Glomerular visceral epithelial cell (primary cell): ENCODE measurements at regions not wholly inside any gene's neighbourhood (a gene's known extent, or its start where the extent isn't known, plus 50 kb on each side); places are given as distances from the start of the nearest gene placed in this dataset.

Experiments used
- DNase-seq: peaks from one replicate; pipeline ENCODE4 v3.0.0-alpha.2; 2016; ENCODE audit errors: extremely low spot score

DNA sequence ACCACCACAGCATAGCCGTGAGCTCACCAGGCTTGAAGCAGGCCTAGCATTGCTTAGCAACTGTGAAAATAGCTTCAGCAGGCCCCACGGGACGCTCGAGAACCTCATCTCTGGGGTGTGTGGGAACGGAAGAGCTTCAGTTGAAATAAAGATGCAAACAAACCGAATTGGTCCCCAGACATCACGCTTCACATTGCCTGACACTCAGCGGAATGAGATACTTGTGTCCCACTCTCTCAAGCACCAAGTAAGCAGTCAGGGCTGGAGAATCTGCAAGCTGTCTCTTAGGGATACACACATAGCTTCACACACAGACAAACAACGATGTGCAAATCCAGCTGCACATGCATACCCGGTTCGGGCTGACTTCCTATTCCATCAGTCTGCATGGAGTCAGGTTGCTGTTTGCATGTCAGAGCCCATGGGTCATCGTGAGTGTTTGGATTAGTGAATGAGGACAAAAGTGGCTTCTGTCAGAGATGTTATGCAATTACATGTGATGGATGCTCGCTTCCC, 205.7 kb downstream of the SNX19 start:
- no peak for DNase-seq

DNA sequence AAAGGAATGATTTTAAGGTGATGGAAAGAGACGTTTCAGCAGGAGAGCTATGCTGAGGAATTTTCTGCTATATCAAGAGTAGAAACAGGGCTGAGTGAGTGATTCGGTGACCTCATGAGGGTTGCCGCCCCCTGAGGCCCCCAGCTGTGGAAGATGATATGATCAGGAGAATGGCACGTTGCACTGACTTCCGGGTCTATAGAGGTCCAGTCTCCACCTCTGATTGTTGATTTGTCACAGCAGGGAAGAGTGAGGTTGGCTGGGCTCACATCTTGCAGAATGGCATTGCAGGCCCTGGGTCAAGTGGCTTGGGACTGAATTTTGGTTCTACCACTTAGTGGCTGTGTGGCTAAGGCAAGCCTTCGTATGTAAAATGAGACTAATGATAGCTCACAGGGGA, 205.1 kb downstream of the SNX19 start:
- peak; percentile 42 for DNase-seq

DNA sequence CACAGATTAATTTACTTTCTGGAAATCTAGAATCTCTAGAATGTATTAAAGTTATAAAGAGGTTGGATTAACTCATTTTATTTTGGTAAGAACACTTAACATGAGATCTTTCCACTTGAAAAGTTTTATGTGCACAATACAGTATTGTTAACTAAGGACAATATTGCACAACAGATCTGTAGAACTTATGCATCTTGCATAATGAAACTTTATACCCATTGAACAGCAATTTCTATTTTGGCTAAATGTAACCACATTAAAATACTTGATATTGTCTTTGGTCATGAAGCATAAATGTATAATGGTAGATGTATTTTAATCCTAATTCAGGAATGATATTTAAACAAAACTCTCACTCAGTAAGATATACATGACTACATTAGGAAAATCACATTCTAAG, 203.8 kb downstream of the SNX19 start:
- DNase-seq, result no peak

DNA sequence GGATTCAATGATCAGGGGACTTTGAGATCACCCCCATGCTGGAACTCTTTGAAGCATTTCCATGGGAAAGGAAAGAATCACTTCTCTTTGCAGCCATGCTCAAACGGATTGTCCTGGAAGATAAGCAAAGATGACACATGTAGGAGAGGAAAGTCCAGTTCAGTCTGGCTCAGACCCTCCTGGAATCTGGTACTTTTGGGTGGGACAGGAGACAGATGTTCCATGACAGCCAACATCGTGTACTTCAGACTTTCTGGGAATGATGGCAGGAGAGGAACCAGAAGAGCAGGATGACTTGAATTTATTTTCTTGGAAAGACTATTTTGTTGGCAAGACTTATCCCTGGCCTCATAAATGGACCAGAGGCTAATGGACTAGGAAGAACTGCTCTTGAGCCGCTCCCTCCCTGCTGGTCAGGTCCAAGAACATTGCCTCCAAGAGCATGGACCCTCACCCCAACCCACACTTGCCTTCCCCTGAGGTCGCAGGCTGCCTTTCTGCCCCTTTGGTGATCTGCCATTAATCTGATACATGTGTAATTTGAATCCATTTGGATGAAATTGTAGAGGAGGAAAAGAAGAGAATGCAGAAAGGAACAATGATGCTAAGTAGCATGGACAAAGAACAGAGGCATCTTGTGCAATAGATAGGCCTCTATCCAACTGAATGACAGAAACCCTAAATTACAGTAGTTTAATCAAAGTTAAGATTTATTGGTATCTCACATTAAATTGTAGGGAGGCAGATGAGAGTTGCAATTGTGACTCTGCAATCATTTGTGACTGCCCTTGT, 201.0 kb downstream of the SNX19 start:
- DNase-seq, result no peak

DNA sequence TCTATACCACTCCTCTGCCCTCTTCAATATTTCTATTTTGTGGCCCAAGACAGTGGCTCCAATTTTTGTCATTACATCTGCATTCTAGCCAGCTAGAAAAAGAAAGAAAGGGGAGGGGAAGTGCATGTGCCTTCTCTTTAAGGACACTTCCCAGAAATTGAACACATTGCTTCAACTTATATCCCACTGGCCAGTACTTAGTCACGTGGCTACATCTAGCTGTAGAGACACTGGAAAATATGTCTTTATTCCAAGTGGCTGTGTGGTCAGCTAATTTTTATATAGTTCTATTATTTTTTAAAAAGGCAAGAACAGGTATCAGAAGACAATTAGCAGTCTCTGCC, 200.4 kb downstream of the SNX19 start:
- no peak for DNase-seq

DNA sequence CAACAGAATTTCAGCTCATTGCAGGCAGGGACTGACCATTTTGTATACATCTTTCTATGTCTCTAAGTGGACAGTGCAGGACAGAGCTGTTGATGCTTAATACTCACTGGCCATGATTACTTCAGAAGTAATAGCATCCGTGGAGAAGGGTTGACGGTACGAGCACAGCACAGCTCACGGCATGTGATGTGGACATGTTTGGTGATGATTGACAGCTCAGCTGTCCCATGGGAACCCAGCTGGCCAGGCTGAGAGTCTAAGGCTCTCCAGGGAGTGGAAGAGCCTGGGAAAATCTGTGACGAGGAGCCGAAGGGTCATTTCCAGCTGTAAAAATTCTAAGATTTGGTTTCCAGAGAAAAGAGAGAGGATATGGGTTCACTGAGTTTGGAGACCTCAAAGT, 198.2 kb downstream of the SNX19 start:
- no peak for DNase-seq

DNA sequence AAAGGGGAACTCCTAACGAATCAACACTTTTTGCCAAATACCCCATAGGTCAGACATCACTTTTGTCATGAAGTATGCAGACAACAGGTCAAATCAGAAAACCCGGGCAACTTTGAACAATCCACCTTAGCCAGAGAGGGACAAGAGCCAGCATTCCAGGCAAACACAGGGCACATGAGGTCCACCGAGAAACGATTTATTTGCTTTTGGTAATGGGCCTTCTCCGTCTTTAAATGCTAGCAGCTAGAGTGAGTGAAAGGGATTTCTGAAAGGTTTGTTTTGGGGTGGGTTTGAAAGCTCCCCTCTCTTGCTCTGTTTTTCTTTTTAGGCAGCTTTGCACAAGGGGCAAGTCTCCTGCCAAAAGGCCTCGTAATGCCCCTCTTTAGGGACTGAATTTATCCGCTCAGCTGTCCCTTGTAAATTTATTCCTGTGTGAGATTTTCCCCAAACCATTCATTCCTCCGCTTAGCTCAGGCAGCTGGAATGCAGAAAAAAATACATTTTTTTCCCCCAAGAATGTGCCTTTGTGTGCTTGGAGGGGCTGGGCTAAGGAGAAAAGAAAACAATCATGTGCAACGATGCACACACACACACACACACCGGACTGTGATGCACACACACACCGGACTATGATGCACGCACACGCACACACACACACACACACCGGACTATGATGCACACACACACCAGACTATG, 196.9 kb downstream of the SNX19 start:
- DNase-seq, result peak; percentile 74

DNA sequence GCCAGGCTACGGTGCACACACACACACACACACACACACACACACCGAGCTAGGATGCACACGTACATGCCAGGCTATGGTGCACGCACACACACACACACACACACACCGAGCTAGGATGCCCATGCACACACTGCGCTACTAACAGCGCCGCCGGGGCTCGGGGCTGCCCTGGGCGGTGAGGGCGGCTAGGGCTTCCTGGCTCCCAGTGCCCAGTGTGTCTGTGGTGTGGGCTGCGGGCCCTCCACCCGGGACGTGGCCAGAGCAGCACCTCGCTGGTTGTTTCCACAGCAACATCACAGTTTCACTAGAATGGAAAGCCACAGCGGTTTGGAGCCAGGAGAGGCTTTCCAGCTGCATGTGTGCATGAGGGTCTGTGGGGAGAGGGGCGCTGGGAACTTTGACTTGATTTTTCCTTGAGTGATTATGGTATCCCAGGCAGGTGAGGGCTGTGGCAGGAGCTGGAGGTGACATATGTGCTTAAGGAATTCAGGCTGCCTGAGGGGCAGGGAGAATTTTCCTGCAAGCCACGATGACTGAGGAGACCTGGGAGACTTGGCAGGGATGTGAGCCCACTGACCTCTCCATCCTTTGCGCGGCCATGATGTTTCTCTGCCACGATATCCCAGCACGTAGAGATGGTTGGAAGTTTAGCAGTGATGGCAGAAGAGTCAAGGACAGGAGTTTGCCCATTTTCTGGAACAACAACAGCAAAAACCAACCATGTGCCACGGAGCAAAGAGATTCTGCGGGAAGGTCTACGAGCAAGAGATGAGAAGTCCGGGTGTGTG, 195.9 kb downstream of the SNX19 start:
- peak; percentile 63 for DNase-seq

DNA sequence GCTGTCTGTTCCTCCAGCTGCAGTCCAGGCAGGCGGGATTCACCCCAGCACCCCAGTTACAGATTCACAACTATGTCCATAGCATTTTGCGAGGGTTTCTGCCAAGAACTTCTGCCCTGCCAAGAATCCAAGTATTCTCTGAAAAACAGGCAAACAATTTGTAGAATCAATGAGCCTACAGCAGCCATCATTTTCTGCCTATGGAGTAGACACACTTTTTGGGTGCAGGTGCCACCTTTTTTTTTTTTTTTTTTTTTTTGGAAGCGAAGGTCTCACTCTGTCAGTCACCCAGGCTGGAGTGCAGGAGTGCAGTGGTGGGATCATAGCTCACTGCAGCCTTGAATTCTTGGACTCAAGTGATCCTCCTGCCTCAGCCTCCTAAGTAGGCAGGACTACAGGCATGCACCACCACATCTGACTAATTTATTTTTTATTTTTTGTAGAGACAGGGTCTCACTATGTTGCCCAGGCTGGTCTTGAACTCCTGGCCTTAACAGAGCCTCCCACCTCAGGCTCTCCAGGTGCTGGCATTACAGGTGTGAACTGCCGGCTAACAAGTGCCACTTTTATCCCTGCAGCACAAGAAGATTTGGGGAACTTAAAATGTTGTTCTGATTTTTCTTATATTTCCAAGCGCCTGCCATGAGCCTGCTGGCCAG, 195.1 kb downstream of the SNX19 start:
- no peak for DNase-seq

DNA sequence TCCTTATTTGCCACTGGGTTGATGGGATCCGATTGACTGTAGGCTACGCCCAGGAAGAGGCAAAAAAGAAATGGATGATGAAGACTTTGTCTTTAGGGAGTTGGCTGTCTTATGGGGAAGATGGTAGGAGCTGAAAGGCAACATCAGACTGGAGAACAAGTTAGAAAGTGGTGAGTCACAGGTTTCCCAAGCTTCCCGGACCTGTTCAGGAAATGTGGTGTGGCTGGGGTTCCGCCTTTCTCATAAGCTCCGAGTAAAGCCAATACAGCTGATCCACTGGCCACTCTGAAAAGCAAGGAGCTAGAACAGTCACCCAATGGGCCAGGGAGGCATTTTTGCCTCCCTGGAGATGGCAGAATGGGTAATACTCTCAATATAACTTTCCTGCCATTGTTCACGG, 194.5 kb downstream of the SNX19 start:
- peak; percentile 22 for DNase-seq

DNA sequence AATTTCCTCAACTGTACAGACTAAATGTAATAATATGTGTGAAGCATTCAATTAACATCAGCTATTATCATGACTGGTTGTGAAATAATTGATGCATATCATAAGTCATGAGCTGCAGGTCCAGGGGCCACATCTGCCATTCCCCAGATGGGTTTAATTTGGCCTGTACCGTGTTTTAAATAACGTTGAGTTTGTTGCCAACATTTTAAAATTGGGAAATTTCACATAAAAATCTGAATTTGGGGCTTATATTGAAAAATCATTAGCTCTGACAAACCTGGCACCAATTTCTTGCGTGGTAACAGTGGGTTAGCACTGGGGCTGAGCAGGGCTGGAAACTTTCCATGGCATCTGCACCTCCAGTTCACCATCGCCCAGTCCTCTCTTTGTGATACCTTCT, 193.9 kb downstream of the SNX19 start:
- no peak for DNase-seq

DNA sequence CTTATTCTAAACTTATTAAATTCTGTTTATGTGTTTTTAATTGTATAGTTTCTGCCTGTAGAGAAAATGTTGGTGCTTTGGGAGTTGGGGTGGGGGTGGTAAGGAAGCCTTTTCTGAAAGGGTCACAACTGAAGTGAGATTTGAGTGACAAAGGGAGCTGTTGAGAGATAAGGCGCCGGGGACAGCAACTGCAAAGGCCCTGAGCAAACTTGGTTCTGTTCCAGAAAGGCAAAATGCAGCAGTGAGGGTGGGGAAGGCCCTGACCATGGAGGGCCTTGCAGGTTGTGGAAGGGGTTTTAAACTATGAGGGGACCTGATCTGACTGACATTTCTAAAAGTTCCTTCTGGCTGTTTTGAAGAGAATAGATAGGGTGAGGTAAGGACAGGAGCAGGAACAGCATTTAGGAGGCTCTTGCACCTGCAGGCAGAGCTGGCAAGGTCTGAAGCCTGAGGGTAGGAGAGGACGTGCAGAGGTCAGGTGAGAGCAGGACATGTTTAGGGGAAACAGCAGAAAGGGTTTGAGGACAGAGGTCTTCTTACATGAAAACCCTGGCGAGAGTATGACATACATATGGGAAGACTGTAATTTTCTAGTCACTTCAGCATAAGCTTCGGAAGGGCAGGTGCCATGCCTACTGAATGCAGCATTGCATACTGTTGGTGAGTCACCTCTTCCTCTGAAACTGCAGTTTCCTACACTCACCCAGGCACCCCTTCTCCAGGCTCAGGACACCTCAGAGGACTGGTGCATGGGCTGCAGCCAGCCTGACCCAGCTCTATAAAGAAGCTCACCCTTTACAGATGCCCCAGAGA, 190.7 kb downstream of the SNX19 start:
- peak; percentile 12 for DNase-seq

DNA sequence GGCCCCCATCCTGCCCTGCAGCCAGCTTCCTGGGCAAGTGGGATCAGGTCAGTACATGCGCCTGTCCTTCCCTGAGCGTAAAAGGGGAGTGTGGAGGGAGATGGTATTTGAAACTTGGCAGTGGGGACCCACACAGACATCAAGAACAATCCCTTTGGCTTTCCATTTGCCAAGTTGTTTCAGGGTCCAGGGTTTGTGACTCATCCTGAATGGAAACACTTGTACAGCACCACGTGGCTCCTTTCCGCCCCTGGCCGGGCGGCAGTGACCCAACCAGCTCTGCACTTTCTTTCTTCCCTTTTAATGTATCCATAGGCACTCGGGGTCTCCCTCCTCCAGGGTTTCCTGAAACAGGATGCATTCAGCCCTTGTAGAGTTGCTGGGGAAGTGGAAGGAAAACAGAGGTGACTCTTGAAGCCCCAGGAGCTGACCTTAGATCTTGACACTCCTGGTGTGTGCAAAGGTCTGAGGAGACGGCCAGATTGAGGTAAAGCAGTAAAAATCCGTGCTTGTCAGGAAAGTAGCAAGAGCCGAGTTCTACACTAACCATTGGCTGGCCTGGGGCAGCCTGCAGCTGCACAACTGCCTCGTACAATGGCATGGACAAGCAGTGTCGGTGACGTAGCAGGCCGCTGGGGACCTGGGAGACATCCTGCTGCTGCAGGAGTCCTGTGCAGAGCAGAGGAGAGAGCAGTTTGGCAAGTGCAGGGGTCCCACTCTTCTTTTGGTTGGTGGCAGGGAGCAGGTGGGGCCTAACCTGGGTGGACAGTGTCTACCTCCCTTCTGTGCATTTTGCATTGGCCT, 189.8 kb downstream of the SNX19 start:
- peak; percentile 9 for DNase-seq

DNA sequence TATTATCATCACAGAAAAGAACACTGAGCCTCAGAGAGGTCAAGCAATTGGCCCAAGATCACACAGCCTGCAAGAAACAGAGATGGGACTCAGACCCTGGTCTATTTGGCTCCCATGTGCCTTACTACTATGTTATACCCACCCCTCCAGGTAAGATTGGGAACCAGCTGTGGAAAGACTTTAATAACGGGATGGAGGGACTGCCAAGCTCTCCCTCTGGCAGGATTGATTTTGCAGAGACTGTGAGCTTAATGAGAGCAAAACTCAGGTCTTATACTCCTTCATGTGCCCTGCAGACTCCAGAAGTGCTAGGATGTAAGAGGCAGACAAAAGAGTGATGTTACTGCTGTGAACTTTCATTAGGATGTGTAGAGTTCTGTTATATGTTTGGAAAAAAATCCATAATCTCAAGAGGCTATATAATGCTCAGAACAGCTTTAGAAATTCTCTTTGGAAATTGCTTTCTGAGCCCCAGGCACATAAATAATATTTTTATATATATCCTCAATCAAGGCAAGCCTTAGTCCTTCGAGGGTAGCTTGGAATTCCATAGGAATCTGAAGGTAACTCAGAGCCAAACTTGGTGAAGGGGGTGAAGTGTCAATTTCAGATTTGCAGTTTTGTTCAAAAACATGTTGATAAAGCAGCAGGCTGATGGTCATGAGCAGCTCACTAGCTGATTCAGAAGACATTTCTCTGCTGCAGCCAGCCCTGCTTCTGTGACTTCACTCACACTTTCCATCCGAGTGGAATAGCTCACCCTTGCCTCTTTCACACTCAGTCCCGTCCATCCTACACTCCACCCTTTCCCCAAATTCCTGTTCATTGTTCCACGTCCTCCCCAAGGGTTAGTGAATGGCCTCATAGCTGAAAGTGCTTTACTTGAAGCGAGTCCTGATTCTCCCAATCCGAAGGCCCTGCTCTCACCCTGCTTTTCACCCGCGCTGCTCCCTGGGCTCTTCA, 188.8 kb downstream of the SNX19 start:
- no peak for DNase-seq

DNA sequence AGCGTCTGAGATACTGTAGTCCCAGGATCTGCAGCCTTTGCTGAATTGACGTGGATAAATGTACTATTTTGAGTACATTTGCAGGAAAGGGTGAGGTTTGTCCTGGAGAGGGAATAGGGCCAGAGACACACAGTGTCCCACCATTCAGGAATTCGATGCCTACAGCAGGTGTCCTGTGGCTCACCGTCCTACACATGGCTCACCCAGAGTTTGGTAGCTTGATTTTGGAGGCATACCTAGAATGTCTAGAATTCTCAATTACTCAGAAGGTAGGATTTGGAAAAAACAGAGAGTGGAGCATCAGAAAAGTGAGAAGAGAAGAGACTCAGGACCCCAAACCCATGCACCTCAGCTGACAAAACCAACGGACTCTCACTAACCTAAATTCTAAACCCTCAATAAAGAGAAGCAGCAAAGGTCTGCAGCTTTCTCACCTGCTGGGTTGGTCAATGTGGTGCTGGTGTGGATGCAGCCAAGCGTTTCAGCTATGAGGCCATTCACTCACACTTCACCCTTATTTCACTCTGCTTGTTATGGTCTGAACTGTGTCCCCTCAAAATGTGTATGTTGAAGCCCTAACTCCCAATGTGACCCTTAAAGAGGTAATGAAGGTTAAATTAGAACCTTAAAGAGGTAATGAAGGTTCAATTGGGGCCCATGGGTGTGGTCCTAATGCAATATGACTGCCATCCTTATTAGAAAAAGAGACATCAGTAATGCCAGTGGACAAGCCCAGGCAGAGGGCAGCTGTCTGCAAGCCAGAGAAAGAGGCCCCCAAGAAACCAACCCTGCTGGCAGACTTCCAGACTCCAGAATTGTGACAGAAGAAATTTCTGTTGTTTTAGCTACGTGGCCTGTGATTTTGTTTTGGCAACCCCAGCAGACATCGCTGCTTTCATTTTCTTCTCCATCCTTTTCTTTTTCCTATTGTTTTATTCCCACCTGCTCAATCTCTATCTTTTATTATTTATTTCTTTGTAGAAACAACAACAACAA, 187.8 kb downstream of the SNX19 start:
- peak; percentile 20 for DNase-seq

DNA sequence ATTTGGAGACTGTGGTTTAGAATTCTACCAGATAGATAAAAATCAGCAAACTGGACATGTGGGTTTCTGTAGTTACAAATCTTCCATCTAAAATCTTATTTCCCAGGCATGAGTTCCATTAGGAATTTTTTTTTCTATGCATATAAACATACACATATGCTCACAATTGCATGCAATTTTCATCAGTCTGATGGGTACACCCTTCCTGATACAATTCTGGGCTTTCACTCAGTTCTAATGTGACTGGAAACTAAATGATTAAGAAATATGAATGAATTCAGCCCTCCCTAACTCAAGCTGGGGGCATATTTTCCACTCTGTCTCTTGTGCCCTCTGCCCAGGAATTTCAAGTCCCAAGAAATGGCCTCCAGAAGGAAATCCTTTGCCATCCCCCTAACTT, 187.1 kb downstream of the SNX19 start:
- no peak for DNase-seq

DNA sequence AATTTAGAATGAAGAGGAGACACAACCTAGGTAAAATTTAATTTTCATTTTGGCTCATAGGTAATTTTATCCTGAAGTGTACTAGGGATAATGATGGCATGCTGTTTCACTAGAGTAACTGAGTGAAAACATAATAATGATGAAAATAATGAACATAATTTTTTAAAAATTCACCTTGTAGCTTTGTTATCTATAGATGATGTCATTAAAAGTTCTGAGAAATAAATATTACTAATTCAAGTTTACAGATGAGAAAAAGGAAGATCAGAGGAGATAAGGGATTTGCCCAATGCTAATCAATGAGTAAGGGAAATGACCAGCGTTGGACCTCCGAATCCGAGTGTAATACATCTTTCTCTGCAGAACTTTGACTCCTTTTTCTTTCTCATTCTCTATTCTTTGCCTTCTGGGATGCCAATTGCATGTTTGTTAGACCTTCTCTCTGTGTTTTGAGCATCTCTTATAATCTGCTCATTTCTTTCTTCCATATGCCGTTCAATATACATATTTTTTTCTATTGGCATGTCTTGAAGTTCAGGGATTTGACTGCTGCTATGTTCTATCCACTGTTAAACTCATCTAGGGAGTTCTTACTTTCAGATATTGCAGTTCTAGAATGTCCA, 186.5 kb downstream of the SNX19 start:
- no peak for DNase-seq
